ENCODE measurements at regions not wholly inside any gene's neighbourhood (a gene's known extent, or its start where the extent isn't known, plus 50 kb on each side); places are given as distances from the start of the nearest gene placed in this dataset.
A peak's percentile ranks its signal among the peaks of the same experiment; 100 is the strongest.

DNA sequence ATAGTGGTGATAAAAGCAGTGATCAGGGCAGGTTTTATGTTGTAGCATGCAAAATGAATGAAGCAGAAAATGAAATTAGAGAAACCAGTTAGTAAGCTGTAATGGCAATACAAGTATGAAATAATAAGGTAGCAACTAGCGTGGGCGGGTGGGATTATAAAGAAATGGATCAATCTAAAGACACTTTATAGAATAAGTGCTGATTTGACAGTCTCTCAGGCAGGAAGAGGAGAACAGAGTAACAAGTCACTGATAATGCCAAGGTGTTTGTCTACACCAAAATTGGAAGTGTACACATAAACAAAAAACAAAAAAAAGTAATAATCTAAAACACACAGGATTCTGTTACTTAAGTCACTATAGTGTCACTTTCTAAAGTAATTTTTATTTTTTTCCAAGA lies 51.0 kb upstream of the PCBP1 start:
- no peak for DNase-seq (ENCODE audit: low spot score)

DNA sequence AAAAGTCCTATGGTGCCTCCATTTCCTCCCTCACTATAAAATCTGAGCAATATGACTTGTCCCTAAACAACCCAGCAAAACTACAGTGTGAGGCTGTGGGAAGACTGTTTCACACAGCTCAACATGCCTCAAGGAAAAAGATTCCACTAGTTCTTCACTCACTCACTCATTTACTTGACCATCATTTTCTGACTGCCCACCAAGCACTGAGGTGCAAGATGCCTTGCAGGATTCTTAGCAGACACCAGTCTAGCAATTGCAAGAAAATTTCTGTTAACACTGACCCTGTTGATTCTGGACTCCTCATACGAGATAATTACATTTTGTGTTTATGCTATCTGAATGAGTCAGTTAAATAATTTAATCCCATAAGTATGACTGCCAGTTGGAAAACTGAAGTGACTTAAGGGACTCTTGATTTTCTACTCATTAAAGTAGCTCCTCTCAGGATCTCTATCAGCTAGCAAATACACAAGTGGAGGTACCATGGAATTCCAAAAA lies 51.9 kb upstream of the PCBP1 start:
- peak; percentile 56 for DNase-seq (ENCODE audit: low spot score)

DNA sequence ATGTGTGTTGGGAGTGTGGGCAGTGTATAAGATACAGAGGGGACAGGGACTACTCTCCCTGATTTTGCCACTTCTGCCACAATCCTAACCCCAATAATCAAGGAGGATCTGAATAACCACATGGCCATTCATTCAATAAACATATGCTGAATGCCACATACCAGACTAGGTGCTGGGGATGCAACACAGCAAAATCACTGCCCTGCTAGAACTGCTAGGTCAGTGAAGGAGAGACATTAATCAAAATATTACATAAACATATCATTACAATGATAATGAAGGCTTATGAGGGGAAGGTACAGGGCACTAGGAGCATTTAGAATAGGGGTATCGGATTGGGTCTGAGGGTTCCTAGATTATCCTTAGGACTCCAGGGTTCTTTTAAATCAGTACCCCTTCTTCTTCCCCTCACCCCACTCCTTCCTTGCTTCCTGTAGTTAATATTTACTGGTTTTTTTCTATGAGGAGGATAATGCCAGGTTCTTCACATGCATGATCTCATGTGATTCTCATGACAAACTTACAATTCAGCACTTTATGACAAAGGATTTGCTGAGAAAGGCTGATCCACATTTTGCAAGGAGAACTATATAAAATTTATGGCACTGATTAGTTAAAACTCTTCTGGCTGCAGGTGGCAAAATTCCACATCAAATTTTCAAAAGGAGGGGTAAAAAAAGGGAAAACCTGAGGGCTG lies 56.4 kb upstream of the PCBP1 start:
- no peak for DNase-seq (ENCODE audit: low spot score)

DNA sequence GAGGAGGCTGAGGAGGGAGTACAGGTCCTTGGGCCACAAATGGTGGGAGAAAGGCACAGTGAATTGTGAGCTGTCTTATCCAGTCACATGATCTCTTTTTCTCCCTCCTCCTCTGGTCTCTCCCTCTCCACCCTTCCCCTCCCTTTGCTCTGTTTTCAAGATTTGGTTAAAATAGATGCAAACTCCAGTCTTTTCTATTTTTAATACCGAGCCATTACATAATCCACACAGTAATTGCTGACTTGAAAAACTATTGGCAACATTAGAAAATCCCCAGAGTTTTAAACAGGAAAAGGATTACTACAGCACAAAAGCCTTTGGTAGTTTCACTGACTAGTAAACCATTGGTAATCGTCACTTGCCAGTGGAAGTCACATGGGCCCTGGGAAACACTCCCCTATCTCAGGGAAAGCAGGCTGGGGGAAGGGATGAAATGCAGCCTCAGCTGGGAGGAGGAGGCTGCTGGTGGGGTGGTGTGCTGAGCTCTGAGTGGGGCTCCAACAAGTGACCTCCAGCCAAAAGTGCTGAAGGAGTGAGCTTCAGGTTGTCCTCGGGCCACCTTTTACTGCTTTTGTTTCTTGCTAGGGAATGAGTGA lies 57.4 kb upstream of the PCBP1 start:
- peak; percentile 66 for DNase-seq (ENCODE audit: low spot score)

DNA sequence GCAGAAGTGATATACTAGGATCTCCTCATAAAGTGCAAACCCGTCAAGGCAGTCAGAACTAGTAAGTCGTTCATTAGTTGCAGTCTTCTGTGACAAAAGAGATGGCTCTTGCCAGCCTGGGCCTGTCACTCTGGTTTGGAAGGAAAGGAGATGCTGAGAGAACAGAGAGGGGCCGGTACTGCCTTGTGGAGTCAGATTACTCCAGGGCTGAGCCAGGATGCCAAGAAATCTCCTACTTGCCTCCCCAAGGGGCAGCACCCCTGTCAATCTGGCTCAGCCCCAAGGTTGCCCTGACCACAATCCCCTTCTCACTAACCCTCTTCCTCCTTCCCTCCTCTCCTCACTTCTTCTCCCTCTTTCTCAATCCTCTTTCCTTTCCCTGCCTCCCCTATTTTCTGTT lies 62.9 kb upstream of the ASPRV1 start:
- peak; percentile 21 for DNase-seq (ENCODE audit: low spot score)

DNA sequence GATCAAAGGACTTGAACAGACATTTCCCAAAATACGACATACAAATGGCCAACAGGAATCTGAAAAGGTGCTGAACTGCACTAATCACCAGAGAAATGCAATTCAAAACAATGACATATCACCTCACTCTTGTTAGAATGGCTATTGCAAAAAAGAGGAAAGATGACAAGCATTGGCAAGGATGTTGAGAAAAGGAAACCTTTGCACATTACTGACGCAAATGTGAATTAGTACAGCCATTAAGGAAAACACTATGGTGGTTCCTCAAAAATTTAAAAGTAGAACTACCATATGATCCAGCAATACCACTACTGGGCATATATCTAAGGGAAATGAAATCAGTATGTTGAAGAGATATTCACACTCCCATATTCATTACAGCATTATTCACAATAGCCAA lies 57.7 kb upstream of the ASPRV1 start:
- DNase-seq (ENCODE audit: low spot score): no peak

DNA sequence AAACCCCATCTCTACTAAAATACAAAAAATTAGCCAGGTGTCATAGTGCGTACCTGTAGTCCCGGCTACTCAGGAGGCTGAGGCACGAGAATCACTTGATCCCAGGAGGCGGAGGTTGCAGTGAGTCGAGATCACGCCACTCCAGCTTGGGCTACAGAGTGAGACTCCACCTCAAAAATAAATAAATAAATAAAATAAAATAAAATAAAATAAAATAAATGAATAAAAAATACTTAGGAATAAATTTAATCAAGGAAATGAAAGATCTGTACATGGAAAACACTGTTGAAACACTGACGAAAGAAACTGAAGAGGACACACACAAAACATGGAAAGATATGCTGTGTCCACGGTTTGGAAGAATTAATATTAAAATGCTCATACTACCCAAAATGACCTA lies 56.5 kb upstream of the ASPRV1 start:
- no peak for DNase-seq (ENCODE audit: low spot score)

DNA sequence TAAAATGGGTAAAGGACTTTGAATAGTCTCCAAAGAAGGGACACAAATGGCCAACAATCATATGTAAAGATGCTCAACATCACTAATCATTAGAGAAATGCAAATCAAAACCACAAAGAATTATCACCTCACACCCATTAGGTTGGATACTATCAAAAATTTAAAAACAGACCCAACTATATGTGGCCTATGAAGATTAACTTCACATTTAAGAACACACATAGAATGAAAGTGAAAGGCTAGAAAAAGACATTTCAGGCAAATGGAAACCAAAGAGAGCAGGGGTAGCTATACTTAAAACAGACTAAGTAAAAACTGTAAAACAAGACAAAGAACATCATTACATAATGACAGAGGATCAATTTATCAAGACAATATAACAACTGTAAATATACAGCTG lies 53.5 kb upstream of the ASPRV1 start:
- DNase-seq (ENCODE audit: low spot score): no peak

DNA sequence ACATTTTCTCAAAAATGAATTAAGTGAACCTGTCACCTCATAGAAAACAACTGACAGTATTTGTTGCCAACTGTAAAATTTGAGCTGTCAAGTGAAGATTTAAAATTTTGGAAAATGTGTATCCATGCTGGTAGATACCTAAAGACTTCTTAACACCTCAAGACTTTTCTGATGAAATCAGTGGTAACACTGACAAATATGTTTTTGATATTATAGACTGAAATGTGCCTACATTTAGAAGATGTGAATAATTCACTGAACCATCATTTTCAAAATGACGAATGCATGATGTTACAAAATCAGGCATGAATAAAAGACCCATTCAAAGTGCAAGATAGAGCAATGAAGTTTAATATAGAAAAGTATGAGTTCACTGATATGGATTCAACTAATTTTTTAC lies 51.5 kb upstream of the ASPRV1 start:
- no peak for DNase-seq (ENCODE audit: low spot score)

DNA sequence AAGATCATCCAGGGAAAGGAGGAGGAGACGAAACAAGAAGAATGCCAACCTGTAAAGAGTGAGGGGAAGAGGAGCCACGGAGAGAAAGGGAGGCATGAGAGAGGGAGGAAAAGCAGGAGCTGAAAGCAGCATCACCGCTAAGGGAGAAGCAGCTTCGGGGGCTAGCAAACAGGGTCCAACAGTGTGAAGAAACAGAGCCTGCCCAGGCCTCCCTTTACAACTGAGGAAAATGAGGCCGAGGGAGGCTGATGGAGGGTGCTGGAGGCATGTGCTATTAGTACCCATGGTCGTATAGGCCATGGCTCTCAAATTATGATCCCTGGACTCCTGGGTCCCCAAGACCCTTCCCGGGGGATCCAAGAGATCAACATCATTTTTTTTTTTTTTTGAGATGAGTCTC lies 50.4 kb upstream of the ASPRV1 start:
- DNase-seq (ENCODE audit: low spot score): no peak

DNA sequence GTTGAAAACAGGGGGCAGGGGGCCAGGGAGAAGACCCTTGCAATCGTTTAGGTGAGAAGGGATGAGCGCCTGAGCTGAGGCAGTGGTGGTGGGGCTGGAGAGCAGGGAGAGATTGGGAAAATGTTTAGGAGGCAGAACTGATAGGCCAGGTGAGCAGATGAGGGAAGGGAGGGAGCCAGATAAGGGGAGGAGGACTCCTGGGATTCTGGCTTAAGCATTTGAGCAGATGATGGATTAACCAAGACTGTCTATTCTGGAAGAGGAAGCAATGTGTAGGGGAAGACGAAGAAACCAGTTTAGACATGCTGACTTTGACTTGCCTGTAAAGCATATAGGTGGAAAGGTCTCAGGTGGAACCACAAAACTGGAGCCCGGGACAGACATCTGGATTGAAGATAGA lies 49.9 kb upstream of the ASPRV1 start:
- no peak for DNase-seq (ENCODE audit: low spot score)

Data from H4 (cell line).